ENCODE measurements at regions not wholly inside any gene's neighbourhood (a gene's known extent, or its start where the extent isn't known, plus 50 kb on each side); places are given as distances from the start of the nearest gene placed in this dataset.
"Not testable (repeated sequence)": the region's sequence is repeated elsewhere in the genome, so short reads cannot be mapped to it uniquely, and the experiment has no call there.

DNA sequence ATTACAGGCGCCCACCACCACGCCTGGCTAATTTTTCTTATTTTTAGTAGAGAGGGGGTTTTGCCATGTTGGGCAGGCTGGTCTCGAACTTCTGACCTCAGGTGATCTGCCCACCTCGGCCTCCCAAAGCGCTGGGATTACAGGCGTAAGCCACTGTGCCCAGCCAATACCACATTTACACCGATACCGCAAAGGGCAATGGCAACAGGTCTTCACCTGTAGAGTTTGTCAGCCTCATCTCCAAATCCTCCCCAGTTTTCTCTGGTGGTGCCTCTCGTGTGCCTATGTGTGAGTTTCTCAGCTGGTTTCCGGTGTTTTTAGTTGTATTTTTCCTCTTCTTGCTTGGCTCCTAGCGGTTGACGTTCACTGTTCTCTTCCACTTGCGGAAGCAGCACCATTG lies 52.0 kb upstream of the LYZL1 start:
- not testable (repeated sequence) for FAIRE-seq

GRCh38 chr10:29237786-29238185 lies 51.1 kb upstream of the LYZL1 start:
- no peak for FAIRE-seq

DNA sequence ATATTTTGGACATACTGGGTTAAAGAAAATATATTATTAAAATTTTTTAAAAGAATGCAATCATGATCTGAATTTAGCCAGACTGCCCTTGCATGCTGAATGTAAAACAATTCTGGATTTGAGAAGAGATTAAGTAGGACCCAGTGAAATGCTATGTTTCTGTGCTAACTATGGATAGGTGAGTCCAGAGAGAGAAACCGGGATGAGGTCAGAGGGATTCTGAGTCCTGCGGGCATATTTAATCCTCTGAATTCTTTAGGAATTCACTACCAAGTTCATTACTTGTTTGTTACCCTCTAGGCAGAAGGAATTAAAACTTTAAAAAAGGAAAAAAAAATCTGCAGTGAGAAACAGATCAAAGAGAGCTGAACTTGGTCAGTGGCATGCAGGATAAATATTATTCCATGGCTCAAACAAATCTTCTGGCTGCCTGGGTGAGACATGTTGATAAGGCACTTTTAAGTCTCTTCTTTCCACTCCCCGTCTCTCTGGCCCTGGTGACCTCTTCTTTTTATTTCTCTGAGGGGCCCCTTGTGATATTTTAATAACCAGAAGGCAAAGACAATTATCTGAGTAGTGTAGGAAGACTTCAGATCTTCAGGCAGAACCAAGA lies 50.2 kb upstream of the LYZL1 start:
- no peak for FAIRE-seq

Measured in islet of Langerhans (tissue), 1 donor.